CMK (cell line): ENCODE measurements at regions not wholly inside any gene's neighbourhood (a gene's known extent, or its start where the extent isn't known, plus 50 kb on each side); places are given as distances from the start of the nearest gene placed in this dataset.

ENCODE experiments used
- DNase-seq: peaks from one replicate; pipeline ENCODE4 v3.0.0-alpha.2; 2010; ENCODE audit warnings: low read depth

- no peak for DNase-seq
These were observed 60.2 kb upstream of the KSR1 start for GRCh38 chr17:27396045-27396444.

GRCh38 chr17:27396941-27397340, 59.3 kb upstream of the KSR1 start:
- no peak for DNase-seq

GRCh38 chr17:27398691-27399090, 57.6 kb upstream of the KSR1 start:
- DNase-seq = no peak

GRCh38 chr17:27400991-27401390, 55.3 kb upstream of the KSR1 start:
- DNase-seq = no peak

GRCh38 chr17:27402943-27403342, 53.3 kb upstream of the KSR1 start:
- no peak for DNase-seq

GRCh38 chr17:27403480-27404005, 52.7 kb upstream of the KSR1 start:
- peak; percentile 47 for DNase-seq

- no peak for DNase-seq
These were observed 51.6 kb upstream of the KSR1 start for GRCh38 chr17:27404676-27405075.
